ENCODE measurements at regions not wholly inside any gene's neighbourhood (a gene's known extent, or its start where the extent isn't known, plus 50 kb on each side); places are given as distances from the start of the nearest gene placed in this dataset.
"Not testable (repeated sequence)": the region's sequence is repeated elsewhere in the genome, so short reads cannot be mapped to it uniquely, and the experiment has no call there.

DNA sequence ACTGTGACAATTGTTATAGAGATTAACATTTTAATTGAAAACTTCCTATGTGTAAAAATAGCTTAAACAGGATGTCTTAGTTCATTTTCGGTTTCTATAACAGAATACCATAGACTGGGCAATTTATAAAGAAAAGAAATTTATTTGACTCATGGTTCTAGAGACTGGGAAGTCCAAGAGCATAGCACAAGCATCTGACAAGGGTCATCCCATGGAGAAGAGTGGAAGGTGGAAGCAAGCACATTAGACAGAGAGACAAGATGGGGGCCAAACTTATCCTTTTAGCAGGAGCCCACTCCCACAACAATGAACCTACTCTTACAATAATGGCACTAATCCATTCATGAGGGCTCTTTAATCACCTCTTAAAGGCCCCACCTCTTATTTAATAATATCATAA lies 100.3 kb downstream of the FAM161A start:
- no peaks in the 10 kb centered on the region for H3K36me3 ChIP-seq (ENCODE audit: control insufficient read depth, insufficient read depth, low read length, severe bottlenecking)
- no peak overlapping the region for H3K4me3 ChIP-seq (ENCODE audit: low read length)
- peaks cover 12% of the 10 kb centered on the region for H3K9me3 ChIP-seq (ENCODE audit: control insufficient read depth, low read length)
- no peaks in the 10 kb centered on the region for H3K27me3 ChIP-seq (replicated peaks; ENCODE audit: control insufficient read depth, insufficient read depth, low read length)
- peaks cover 8% of the 10 kb centered on the region for H3K4me1 ChIP-seq (ENCODE audit: control insufficient read depth, insufficient read depth, low read length)
- no peak overlapping the region for H3K9ac ChIP-seq (ENCODE audit: low read length)
- no peak for DNase-seq (ENCODE audit: low read depth)

DNA sequence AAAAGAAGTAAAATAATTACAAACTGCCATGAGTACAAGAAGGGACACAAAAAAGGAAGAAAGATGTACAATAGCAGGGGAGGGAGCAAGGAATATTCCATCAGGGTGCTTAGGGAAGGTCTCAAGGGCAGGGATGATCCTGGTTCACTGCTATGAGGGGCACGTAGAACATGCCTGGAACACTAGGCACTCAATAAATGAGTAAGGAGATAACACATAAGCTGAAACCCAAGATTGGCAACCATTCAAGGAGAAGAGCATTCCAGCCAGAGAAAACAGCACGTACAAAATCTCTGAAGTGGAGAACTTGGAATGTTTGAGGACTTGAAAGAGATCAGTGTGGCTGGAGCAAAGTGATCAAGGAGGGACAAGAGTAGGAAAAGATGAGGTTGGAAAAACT lies 103.2 kb downstream of the FAM161A start:
- Histone ChIP-seq H3K27me3 (replicated peaks; ENCODE audit: control insufficient read depth, insufficient read depth, low read length) (no peaks in the 10 kb centered on the region), H3K4me1 (ENCODE audit: control insufficient read depth, insufficient read depth, low read length) (peaks cover 8% of the 10 kb centered on the region), H3K9me3 (ENCODE audit: control insufficient read depth, low read length) (peaks cover 5% of the 10 kb centered on the region), H3K9ac (ENCODE audit: low read length) (no peak overlapping the region), H3K4me3 (ENCODE audit: low read length) (no peak overlapping the region), H3K36me3 (ENCODE audit: control insufficient read depth, insufficient read depth, low read length, severe bottlenecking) (no peaks in the 10 kb centered on the region)
- DNase-seq (ENCODE audit: low read depth) = peak; percentile 41

DNA sequence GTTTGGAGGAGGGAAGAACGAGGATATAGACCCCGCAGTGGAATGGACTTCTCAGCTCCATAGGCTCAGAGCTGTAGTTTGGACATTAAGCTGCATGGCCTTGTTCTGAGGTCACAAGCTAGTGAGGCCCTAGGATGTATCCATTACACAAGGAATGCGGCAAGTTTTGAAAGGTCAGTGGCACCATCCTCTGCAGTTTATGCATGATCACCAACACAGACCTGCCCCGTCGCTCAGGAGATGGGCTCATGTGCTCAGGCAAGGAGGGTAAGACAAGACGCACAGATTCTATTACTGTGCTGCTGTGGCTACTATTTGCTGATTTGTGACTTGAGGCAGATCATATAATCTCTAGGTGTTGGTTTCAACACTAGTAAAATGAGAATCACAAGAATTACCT lies 110.9 kb downstream of the FAM161A start:
- Histone ChIP-seq H3K4me1 (ENCODE audit: control insufficient read depth, insufficient read depth, low read length) (no peaks in the 10 kb centered on the region), H3K9ac (ENCODE audit: low read length) (no peak overlapping the region), H3K9me3 (ENCODE audit: control insufficient read depth, low read length) (no peaks in the 10 kb centered on the region), H3K36me3 (ENCODE audit: control insufficient read depth, insufficient read depth, low read length, severe bottlenecking) (no peaks in the 10 kb centered on the region), H3K27me3 (replicated peaks; ENCODE audit: control insufficient read depth, insufficient read depth, low read length) (no peaks in the 10 kb centered on the region), H3K4me3 (ENCODE audit: low read length) (no peak overlapping the region)
- no peak for DNase-seq (ENCODE audit: low read depth)

GRCh38 chr2:61737841-61738240 lies 116.0 kb downstream of the FAM161A start:
- Histone ChIP-seq H3K36me3 (ENCODE audit: control insufficient read depth, insufficient read depth, low read length, severe bottlenecking) (no peaks in the 10 kb centered on the region), H3K4me1 (ENCODE audit: control insufficient read depth, insufficient read depth, low read length) (no peaks in the 10 kb centered on the region), H3K4me3 (ENCODE audit: low read length) (no peak overlapping the region), H3K9ac (ENCODE audit: low read length) (no peak overlapping the region), H3K9me3 (ENCODE audit: control insufficient read depth, low read length) (no peaks in the 10 kb centered on the region), H3K27me3 (replicated peaks; ENCODE audit: control insufficient read depth, insufficient read depth, low read length) (no peaks in the 10 kb centered on the region)
- DNase-seq (ENCODE audit: low read depth) = no peak

GRCh38 chr2:61736953-61737352 lies 116.9 kb downstream of the FAM161A start:
- Histone ChIP-seq H3K9ac (ENCODE audit: low read length) (no peak overlapping the region), H3K27me3 (replicated peaks; ENCODE audit: control insufficient read depth, insufficient read depth, low read length) (no peaks in the 10 kb centered on the region), H3K9me3 (ENCODE audit: control insufficient read depth, low read length) (no peaks in the 10 kb centered on the region), H3K36me3 (ENCODE audit: control insufficient read depth, insufficient read depth, low read length, severe bottlenecking) (no peaks in the 10 kb centered on the region), H3K4me1 (ENCODE audit: control insufficient read depth, insufficient read depth, low read length) (no peaks in the 10 kb centered on the region), H3K4me3 (ENCODE audit: low read length) (no peak overlapping the region)
- no peak for DNase-seq (ENCODE audit: low read depth)

GRCh38 chr2:61733563-61733962 lies 120.3 kb downstream of the FAM161A start:
- DNase-seq (ENCODE audit: low read depth) = no peak
- Histone ChIP-seq H3K36me3 (ENCODE audit: control insufficient read depth, insufficient read depth, low read length, severe bottlenecking) (no peaks in the 10 kb centered on the region), H3K27me3 (replicated peaks; ENCODE audit: control insufficient read depth, insufficient read depth, low read length) (no peaks in the 10 kb centered on the region), H3K4me1 (ENCODE audit: control insufficient read depth, insufficient read depth, low read length) (no peaks in the 10 kb centered on the region), H3K9me3 (ENCODE audit: control insufficient read depth, low read length) (no peaks in the 10 kb centered on the region), H3K4me3 (ENCODE audit: low read length) (no peak overlapping the region), H3K9ac (ENCODE audit: low read length) (no peak overlapping the region)

DNA sequence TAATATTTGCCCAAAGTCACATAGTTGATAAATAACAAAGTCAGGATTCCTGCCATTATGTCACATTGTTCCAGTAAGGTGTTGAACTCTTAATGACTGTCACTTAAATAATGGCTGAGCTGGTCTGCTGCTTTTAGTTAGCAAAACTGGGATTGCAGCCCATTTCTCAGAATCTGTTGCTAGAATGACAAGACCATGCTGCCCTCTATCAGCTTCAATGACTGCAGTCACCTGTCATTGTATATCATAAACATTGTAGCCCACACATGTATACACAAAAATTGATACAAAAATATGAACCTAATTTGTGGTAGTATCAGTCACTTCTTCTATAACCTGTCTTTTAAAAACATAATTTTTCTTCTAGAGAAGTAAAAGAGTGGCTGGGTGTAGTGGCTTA lies 121.1 kb downstream of the FAM161A start:
- DNase-seq (ENCODE audit: low read depth) = no peak
- Histone ChIP-seq H3K4me3 (ENCODE audit: low read length) (no peak overlapping the region), H3K9me3 (ENCODE audit: control insufficient read depth, low read length) (no peaks in the 10 kb centered on the region), H3K9ac (ENCODE audit: low read length) (no peak overlapping the region), H3K27me3 (replicated peaks; ENCODE audit: control insufficient read depth, insufficient read depth, low read length) (no peaks in the 10 kb centered on the region), H3K4me1 (ENCODE audit: control insufficient read depth, insufficient read depth, low read length) (no peaks in the 10 kb centered on the region), H3K36me3 (ENCODE audit: control insufficient read depth, insufficient read depth, low read length, severe bottlenecking) (no peaks in the 10 kb centered on the region)

DNA sequence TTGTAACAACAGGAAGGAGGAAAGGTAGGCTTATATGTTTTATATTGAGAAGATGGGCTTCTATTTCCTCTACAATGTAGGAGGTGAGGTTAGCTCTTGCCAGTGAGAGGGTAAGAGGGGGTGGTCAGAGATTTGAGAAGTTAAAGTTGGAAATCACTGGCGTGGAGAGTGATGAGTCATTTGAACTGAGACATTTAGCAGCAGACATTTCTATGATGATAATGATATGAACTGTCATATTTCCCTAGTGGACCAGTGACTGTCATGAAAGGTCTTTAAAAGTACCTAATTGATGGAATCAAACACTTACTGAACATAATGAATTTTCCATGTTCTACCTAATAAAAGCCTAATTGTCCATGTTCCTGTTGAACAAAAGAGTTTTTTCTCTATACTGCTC lies 126.1 kb downstream of the FAM161A start:
- peaks cover 3% of the 10 kb centered on the region for H3K9me3 ChIP-seq (ENCODE audit: control insufficient read depth, low read length)
- no peak for DNase-seq (ENCODE audit: low read depth)
- no peaks in the 10 kb centered on the region for H3K36me3 ChIP-seq (ENCODE audit: control insufficient read depth, insufficient read depth, low read length, severe bottlenecking)
- no peak overlapping the region for H3K4me3 ChIP-seq (ENCODE audit: low read length)
- no peaks in the 10 kb centered on the region for H3K27me3 ChIP-seq (replicated peaks; ENCODE audit: control insufficient read depth, insufficient read depth, low read length)
- H3K4me1 ChIP-seq (ENCODE audit: control insufficient read depth, insufficient read depth, low read length) = peaks cover 6% of the 10 kb centered on the region
- no peak overlapping the region for H3K9ac ChIP-seq (ENCODE audit: low read length)

DNA sequence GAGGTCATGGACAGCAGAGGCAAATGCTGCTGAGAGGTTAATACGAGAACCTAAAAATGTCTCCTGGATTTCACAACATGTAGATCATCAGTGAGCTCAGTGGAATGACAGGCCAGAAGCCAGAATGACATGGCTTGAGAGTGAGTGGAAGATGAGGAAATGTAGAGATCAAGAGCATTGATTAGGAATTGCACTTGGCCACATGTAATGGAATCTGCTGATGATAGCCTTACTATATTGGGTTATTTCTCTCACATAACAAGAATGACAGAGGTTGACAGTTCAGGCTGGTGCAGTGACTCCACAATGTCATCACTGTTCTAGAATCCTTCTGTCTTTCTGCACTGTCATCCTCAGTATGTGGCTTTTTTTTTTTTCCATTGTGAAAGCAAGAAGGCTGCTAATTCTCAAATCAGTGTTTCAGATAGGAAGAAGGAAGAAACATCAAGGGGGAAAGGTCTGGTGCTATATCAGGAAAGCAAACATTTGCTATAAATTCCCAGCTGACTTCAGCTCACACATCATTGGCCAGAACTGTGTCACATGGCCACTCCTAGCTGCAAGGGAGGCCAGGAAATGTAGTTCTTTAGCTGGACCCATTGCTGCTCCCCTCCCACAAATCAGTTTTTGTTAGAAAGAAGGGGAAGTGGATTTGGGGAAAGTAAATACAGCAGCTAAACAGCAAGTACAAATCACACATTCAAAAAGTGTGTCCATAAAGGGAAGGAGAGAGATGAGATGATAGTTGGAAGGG lies 127.2 kb downstream of the FAM161A start:
- Histone ChIP-seq H3K9ac (ENCODE audit: low read length) (no peak overlapping the region), H3K27me3 (replicated peaks; ENCODE audit: control insufficient read depth, insufficient read depth, low read length) (no peaks in the 10 kb centered on the region), H3K4me1 (ENCODE audit: control insufficient read depth, insufficient read depth, low read length) (peaks cover 6% of the 10 kb centered on the region), H3K9me3 (ENCODE audit: control insufficient read depth, low read length) (peaks cover 3% of the 10 kb centered on the region), H3K4me3 (ENCODE audit: low read length) (no peak overlapping the region), H3K36me3 (ENCODE audit: control insufficient read depth, insufficient read depth, low read length, severe bottlenecking) (no peaks in the 10 kb centered on the region)
- no peak for DNase-seq (ENCODE audit: low read depth)

GRCh38 chr2:61723364-61723763 lies 130.5 kb downstream of the FAM161A start:
- H3K4me3 ChIP-seq (ENCODE audit: low read length); H3K9ac ChIP-seq (ENCODE audit: low read length); H3K36me3 ChIP-seq (ENCODE audit: control insufficient read depth, insufficient read depth, low read length, severe bottlenecking); DNase-seq (ENCODE audit: low read depth); H3K9me3 ChIP-seq (ENCODE audit: control insufficient read depth, low read length); H3K27me3 ChIP-seq (replicated peaks; ENCODE audit: control insufficient read depth, insufficient read depth, low read length); H3K4me1 ChIP-seq (ENCODE audit: control insufficient read depth, insufficient read depth, low read length): not testable (repeated sequence)

DNA sequence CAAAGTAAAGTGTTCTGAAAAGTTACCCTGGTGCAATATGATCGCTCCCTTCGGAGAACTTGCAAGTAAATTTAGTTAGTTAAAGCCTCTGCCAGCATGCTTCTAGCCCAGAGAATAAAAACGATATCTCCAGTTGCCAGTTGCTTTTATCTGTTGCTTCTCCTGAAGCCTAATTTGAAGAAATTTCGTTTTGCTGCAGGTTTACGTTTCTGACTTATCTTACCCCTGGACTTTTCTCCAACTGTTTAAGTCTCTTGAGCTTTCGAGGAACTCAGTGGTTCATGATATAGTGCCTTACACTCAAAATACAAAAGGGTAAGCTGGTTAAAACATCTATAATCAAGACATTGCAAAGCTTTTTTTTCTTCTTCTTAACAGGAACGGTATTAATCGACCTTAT lies 131.1 kb downstream of the FAM161A start:
- no peaks in the 10 kb centered on the region for H3K36me3 ChIP-seq (ENCODE audit: control insufficient read depth, insufficient read depth, low read length, severe bottlenecking)
- no peak overlapping the region for H3K4me3 ChIP-seq (ENCODE audit: low read length)
- no peak overlapping the region for H3K9ac ChIP-seq (ENCODE audit: low read length)
- H3K4me1 ChIP-seq (ENCODE audit: control insufficient read depth, insufficient read depth, low read length) = peaks cover 6% of the 10 kb centered on the region
- no peak for DNase-seq (ENCODE audit: low read depth)
- peaks cover 3% of the 10 kb centered on the region for H3K9me3 ChIP-seq (ENCODE audit: control insufficient read depth, low read length)
- H3K27me3 ChIP-seq (replicated peaks; ENCODE audit: control insufficient read depth, insufficient read depth, low read length) = no peaks in the 10 kb centered on the region

- Histone ChIP-seq H3K9me3 (ENCODE audit: control insufficient read depth, low read length) (peaks cover 3% of the 10 kb centered on the region), H3K36me3 (ENCODE audit: control insufficient read depth, insufficient read depth, low read length, severe bottlenecking) (no peaks in the 10 kb centered on the region), H3K9ac (ENCODE audit: low read length) (no peak overlapping the region), H3K27me3 (replicated peaks; ENCODE audit: control insufficient read depth, insufficient read depth, low read length) (no peaks in the 10 kb centered on the region), H3K4me3 (ENCODE audit: low read length) (no peak overlapping the region), H3K4me1 (ENCODE audit: control insufficient read depth, insufficient read depth, low read length) (peaks cover 6% of the 10 kb centered on the region)
- DNase-seq (ENCODE audit: low read depth) = no peak
Measured at GRCh38 chr2:61722318-61722717, 131.5 kb downstream of the FAM161A start.
